ENCODE measurements at regions not wholly inside any gene's neighbourhood (a gene's known extent, or its start where the extent isn't known, plus 50 kb on each side); places are given as distances from the start of the nearest gene placed in this dataset.

DNA sequence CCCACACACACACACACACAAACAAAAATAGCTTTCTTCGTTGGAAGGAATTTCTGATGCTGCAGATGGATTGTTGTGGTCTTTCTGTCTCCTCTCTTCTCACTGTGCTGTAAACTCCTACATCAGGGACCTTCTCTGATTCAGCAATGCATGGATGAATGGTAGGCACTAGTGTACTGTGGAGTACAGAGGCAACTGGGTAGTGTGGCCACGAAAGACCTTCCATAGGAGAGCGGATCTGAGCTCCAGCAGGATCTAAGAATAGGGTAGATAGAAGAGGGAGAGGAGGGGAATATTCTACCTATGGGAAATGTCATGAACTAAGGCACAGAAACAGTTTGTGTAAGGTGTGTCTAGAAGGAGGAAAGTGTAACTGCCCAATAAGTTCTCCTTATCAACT, 266.8 kb downstream of the MYCN start:
- TF ChIP-seq, protein P1, sequence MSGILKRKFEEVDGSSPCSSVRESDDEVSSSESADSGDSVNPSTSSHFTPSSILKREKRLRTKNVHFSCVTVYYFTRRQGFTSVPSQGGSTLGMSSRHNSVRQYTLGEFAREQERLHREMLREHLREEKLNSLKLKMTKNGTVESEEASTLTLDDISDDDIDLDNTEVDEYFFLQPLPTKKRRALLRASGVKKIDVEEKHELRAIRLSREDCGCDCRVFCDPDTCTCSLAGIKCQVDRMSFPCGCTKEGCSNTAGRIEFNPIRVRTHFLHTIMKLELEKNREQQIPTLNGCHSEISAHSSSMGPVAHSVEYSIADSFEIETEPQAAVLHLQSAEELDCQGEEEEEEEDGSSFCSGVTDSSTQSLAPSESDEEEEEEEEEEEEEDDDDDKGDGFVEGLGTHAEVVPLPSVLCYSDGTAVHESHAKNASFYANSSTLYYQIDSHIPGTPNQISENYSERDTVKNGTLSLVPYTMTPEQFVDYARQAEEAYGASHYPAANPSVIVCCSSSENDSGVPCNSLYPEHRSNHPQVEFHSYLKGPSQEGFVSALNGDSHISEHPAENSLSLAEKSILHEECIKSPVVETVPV (CRISPR knock-in tag; IDR thresholded peaks at IDR 0.05), result no peak
- TF ChIP-seq RARB (CRISPR knock-in tag; IDR thresholded peaks at IDR 0.05), result no peak
- TF ChIP-seq, protein P2, sequence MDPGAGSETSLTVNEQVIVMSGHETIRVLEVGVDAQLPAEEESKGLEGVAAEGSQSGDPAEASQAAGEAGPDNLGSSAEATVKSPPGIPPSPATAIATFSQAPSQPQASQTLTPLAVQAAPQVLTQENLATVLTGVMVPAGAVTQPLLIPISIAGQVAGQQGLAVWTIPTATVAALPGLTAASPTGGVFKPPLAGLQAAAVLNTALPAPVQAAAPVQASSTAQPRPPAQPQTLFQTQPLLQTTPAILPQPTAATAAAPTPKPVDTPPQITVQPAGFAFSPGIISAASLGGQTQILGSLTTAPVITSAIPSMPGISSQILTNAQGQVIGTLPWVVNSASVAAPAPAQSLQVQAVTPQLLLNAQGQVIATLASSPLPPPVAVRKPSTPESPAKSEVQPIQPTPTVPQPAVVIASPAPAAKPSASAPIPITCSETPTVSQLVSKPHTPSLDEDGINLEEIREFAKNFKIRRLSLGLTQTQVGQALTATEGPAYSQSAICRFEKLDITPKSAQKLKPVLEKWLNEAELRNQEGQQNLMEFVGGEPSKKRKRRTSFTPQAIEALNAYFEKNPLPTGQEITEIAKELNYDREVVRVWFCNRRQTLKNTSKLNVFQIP (CRISPR knock-in tag; IDR thresholded peaks at IDR 0.05; ENCODE audit: borderline replicate concordance, low read depth), result no peak
- TF ChIP-seq CSDC2 (CRISPR knock-in tag; IDR thresholded peaks at IDR 0.05), result no peak
- no peak for TF ChIP-seq PPARA (CRISPR knock-in tag; IDR thresholded peaks at IDR 0.05; ENCODE audit: borderline replicate concordance)
- no peak for TF ChIP-seq SNAI2 (CRISPR knock-in tag; IDR thresholded peaks at IDR 0.05)
- TF ChIP-seq ZNF70 (CRISPR knock-in tag; IDR thresholded peaks at IDR 0.05), result no peak
- TF ChIP-seq TOX (CRISPR knock-in tag; IDR thresholded peaks at IDR 0.05; ENCODE audit: borderline replicate concordance), result no peak
- TF ChIP-seq, protein P3, sequence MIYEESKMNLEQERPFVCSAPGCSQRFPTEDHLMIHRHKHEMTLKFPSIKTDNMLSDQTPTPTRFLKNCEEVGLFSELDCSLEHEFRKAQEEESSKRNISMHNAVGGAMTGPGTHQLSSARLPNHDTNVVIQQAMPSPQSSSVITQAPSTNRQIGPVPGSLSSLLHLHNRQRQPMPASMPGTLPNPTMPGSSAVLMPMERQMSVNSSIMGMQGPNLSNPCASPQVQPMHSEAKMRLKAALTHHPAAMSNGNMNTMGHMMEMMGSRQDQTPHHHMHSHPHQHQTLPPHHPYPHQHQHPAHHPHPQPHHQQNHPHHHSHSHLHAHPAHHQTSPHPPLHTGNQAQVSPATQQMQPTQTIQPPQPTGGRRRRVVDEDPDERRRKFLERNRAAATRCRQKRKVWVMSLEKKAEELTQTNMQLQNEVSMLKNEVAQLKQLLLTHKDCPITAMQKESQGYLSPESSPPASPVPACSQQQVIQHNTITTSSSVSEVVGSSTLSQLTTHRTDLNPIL (CRISPR knock-in tag; IDR thresholded peaks at IDR 0.05; ENCODE audit: low read depth), result no peak
- TF ChIP-seq, protein P4, sequence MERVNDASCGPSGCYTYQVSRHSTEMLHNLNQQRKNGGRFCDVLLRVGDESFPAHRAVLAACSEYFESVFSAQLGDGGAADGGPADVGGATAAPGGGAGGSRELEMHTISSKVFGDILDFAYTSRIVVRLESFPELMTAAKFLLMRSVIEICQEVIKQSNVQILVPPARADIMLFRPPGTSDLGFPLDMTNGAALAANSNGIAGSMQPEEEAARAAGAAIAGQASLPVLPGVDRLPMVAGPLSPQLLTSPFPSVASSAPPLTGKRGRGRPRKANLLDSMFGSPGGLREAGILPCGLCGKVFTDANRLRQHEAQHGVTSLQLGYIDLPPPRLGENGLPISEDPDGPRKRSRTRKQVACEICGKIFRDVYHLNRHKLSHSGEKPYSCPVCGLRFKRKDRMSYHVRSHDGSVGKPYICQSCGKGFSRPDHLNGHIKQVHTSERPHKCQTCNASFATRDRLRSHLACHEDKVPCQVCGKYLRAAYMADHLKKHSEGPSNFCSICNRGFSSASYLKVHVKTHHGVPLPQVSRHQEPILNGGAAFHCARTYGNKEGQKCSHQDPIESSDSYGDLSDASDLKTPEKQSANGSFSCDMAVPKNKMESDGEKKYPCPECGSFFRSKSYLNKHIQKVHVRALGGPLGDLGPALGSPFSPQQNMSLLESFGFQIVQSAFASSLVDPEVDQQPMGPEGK (CRISPR knock-in tag; IDR thresholded peaks at IDR 0.05; ENCODE audit: borderline replicate concordance), result no peak
- no peak for TF ChIP-seq ZFP3 (CRISPR knock-in tag; IDR thresholded peaks at IDR 0.05)
